DMS153 (cell line): ENCODE measurements at regions not wholly inside any gene's neighbourhood (a gene's known extent, or its start where the extent isn't known, plus 50 kb on each side); places are given as distances from the start of the nearest gene placed in this dataset.
"Not testable (repeated sequence)": the region's sequence is repeated elsewhere in the genome, so short reads cannot be mapped to it uniquely, and the experiment has no call there.

Experiments
- DNase-seq: peaks from one replicate; lab custom pipeline; 2025; lab: John Stamatoyannopoulos, UW

DNA sequence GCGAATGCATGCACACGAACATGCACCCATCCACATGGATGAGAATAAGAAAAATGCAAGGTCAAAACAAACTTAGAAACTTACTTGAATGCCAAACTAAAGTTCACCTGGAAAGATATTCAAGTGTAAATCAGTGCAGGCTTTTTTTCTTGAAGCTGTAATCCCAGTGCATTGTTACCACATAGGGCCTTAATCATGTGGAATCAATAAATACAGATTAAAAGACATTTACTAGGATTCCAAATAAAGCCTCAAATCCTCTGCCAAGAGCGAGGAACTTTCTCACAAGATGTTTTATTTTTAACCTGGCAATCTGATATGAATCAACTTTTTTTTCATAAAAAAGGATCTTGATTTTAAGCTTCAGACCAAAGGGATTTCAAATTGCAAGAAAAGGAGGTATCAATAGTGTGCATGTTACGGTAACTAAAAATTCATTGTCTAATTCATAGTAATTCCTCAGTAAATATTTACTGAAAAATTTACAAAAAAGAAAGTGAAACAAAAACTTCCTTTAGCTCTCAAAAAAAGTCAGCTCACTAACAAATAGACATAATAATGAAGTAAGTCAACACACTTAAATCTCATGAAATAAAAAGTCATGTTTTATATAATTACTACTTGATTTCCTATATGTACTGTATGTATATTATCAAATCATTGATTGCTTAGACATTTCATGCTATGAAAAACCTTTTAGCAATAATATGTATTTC lies 978.6 kb downstream of the PLOD2 start:
- no peak for DNase-seq

DNA sequence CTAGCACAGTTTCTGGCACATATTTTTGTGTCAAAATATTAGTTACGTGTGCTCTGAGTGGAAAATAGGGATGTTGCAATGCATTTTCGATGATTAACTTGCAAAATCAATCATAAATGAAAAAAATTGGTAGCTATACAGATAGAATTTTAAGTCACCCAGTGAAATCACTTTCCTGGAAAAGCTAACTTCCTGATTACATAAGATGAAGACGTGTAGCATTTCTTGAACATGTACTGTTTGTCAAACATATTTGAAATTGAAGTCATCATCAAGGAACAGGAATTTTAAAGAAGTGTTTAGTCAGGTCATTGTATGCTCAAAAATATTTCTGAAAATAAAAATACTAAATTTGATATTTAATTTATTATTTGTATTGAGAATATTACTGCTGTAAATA lies 977.7 kb downstream of the PLOD2 start:
- DNase-seq, result no peak

DNA sequence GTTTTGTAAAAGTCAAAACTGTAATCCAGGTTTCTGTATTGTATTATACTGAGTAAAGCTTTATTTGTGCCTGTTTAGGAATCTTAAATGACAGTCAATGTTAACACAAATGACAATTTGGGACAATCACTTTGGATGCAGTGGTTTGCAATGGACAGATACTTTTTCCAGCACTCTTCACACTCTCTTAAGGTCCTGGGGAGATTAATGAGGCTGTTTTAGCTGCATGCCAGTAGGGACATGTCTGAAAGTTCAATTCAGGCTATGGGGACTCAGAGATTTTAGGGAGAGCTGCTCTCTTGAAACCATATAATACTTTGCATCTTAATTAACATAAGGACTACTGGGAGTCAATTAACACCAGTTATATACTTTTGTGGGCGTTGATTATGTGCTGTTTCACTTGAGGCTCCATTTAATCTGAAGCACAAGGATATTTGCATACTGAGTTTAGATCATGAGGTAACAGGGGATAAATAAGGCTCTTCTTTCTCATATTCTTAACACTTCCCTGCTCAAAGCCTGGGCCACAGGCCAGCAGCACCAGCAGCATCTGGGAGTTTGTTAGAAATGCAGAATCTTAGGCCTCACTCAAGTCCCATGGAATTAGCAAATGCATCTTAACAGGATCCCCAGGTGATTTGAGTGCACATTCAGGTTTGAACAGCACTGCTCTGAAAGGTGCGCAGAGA lies 972.8 kb downstream of the PLOD2 start:
- no peak for DNase-seq

DNA sequence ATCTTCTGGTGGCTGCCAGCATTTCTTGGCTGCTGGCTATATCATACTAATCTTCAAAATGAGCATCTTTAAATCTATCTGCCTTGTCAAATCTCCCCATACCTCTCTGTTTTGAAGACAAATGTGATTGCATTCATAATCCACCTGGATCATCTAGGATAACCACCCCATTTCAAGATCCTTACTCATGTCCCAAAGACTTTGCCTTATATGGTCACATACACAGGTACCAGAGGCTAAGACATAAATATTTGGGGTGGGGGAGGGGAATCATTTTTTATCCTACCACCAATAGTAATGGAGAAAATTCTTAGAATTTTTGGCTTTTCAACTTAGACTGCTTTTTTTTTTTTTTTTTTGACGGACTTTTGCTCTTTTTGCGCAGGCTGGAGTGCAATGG lies 970.8 kb downstream of the PLOD2 start:
- DNase-seq, result no peak

DNA sequence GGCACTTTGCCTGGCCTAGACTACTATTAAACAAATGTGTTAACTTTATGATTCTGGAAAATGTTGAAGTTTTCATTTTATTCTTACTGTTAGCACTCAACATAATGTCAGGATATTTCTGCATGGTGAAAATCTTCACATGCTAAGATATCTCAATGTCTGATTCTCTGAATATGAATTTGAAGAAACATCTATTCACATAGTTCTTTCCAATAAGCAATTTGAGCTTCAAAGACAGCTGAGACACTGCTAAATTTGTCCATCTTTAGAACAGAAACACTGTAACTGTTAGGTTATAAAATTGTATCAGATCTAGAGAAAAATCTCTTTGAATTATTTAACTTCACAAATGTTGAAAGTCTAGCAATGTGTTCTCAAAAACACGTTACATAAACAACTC lies 970.2 kb downstream of the PLOD2 start:
- no peak for DNase-seq

DNA sequence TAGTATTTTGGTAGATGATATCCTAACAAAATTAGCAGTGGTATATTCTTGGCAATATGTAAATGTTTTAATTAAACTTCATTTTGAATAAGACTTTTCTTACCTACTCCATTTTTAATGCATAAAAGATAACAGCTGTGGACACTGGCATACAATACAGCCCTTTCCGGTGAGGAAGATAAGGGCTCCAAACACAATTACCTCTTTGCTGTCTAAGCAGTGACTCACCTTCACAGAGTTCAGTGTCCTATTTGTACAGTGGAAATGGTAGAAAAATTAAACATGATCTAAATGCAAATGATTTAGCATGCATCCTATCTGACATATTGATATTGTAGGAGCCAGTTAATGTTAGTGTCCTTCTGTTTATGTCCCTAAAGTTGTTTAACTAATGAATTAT lies 969.4 kb downstream of the PLOD2 start:
- DNase-seq, result peak; percentile 78

DNA sequence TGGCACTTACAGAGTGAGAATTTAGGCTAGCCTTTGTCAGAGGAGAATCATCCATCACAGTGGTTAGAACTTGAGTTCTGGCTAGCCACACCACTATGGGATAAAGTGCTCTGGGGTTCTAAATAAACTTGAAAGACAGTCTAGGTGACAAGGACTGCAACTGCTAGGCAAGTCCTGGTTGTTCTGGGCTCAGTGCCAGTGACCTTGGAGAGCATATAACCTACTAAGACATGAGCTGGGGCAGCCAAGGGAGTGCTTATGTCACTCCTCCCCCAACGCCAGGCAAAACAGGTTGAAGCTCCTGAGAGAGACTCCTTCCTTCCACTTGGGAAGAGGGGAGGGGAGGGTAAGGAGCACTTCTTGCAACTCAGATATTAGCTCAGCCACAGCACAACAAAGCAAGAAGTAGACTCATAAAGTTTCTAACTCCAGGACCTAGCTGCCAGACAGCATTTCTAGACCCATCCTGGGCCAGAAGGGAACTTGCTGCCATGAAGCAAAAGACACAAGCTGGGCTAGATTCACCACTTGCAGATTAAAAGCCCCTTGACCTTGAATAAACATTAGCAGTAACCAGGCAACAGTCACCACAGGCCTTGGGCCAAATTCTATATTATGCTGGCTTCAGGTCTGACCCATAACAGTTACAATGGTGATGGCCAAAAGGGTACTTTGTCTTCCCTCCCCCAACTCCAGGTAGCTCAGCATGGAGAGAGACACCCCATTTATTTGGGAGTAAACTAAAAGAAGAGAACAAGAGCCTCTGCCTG lies 963.7 kb downstream of the PLOD2 start:
- peak; percentile 5 for DNase-seq

DNA sequence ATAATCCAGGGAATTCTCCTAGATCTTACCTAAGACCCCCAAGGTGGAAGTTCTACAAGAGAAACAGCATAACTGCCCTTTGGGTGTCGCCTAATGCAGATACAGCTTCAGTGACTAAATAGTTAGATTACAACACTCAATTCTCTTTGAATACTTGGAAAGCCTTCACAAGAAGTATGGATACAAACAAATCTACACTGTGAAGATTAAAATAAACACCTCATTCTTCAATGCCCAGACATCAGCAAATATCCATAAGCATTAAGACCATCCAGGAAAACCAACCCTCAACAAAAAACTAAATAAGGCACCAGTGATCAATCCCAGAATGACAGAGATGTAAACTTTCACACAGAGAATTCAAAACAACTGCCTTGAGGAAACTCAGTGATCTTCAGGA lies 963.2 kb downstream of the PLOD2 start:
- DNase-seq, result no peak

DNA sequence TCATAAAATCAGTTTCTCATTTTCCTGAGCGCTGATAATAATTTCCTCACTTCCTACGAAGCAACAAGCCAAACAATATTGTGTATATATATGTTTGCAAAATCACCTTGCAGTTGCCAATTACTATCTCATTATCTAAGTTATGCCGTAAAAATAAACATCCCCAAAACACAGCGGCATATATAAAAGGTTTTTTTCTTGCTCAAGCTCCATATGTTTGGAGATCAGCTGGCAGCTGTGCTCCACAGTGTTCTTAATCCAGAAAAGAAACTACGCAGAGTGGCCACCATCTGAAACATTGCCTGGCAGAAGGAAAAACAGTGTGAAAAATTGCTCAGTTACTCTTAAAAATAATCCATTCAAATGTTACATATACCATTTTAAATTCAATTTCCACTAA lies 951.4 kb downstream of the PLOD2 start:
- DNase-seq, result no peak

DNA sequence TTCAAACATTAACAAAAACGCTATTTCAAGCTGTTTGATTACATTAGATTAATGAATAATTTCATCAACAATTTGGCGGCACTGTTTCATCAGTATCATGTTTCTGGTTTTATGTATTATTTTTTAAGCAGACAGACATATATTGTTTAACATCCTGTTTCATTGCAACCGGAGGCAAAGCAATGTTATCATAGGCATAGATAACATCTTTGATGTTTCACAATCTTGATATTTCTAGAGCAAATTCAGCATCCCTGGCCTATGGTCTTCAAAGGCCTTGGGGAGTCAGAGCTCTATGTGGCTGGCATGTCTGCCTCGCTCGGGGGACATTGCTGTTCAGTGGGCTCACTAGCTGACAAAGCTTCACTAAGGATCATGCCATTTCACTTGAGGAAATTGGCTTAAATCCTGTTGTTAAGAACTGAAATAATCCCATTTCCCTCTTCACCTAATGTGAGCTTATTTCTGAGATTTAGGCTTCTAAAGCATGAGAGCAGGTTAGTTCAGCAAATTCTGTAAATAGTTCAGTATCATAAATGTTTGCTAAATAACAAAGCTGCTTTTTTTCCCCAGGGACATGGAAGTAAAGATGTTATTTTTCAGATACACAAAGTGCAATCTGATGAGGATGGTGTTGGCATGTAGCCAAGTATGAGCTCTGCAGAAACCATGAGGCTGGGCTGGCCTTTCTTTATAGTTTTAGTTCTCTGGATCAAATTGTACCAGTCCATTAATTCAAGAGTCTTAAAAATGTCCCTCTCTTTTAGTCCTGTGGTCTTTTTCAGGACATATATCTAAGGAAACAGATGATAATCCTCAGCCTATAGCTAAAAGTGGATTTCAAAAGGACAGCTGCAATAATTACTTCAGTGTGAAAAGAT lies 941.4 kb downstream of the PLOD2 start:
- peak; percentile 31 for DNase-seq

DNA sequence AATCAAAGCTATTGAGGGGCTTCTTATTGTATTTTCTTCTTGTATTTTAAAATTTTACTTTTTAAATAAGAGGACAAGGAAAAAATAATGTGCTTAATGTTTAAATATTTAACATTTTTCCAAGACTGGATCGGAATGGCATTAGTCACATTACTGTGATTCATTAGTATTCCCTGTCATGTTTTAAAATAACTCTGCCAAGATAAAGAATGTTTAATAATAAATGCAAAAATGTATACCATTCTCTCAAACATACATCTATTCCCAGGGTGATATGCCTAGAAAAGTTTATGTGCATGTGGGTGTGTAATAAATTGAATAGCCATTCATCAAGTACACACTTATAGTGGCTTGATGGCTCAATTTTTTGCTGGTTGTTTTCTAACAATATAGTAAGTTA lies 936.1 kb downstream of the PLOD2 start:
- no peak for DNase-seq

DNA sequence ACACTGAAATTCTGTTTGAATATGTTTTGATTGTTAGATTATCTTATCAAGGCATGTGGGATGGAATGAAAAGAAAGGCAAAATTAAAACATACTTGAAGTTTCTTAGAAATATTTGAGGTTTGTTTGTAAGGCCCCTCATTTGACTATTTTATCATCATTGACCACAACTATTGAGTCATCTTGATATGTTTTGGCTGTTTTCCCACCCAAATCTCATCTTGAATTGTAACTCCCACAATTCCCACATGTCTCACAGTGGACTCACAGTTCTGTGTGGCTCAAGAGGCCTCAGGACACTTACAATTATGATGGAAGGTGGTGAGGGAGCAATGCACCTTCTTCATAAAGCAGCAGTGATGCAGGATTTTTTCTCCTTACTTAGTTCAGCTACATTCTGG lies 917.1 kb downstream of the PLOD2 start:
- no peak for DNase-seq

DNA sequence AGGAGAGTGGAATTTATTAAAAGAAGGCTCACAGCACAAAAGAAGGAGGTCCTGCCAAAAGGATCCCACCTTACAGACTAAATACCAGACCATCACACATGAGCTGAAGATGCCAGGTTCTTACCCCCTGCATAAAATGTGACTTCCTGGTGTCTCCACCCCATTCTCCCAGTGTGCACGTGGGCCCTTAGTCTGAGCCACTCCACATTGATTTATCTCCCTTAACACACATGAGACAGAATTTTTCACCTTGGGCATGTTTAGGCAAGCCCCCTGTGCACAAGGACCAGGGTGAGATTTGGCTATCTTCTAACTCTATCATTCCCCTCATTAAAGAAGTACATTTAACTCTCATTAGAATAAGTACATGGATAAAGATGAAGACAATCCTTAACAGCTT lies 916.7 kb downstream of the PLOD2 start:
- DNase-seq, result no peak

DNA sequence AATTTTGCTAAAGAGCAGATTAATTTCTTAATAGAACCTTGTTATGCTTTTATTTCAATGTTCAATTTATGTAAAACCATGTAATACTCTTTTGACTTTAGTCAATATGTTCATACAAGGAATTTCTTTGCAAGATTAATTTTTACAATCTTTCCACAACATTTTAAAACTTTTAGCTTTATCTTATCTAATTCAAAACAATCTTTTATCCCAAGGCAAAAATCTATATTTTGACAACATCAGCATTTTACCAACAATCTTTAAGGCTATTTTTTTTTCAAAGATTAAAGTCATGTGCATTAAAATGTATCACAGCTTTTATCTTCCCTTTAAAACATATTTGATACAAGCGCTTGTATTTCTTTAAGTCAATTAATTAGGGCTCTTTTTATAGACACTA lies 914.7 kb downstream of the PLOD2 start:
- no peak for DNase-seq

DNA sequence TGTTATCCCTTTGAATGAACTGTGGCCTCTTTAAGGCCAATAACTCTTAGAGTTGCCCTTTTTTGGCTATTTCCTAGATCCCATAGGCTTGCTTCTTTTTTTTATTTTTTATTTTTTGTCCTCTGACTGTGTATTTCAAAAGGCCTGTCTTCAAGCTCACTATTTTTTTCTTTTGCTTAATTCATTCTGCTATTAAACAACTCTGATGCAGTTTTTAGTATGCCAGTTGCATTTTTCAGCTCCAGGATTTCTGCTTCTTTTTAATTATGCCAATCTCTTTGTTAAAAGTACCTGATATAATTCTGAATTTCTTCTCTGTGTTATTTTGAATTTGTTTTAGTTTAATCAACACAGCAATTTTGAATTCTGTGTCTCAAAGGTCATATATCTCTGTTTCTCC lies 912.1 kb downstream of the PLOD2 start:
- DNase-seq, result no peak

DNA sequence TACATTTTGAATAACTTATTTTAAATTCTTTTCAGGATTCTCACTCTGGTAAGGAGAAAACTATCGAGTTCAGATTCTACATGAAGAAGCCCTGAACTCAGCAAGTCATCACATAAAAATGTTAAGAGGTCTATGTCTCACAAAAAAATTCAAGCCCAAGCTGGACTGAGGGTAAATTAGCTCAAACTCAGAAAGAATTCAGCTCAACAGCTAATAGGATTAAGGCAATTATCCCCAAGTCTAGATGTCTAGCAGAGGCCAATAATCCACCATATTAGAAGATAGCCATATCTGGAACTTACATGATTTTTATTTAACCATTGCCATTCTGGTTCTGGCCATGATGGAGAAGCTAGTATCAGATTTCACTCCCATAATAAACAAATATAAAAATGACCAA lies 909.7 kb downstream of the PLOD2 start:
- DNase-seq, result no peak

DNA sequence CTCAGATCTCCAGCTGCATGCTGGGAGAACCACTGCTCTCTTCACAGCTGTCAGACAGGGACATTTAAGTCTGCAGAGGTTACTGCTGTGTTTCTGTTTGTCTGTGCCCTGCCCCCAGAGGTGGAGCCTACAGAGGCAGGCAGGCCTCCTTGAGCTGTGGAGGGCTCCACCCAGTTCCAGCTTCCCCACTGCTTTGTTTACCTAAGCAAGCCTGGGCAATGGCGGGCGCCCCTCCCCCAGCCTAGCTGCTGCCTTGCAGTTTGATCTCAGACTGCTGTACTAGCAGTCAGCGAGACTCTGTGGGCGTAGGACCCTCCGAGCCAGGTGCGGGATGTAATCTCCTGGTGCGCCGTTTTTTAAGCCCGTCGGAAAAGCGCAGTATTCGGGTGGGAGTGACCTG lies 903.0 kb downstream of the PLOD2 start:
- peak; percentile 24 for DNase-seq

DNA sequence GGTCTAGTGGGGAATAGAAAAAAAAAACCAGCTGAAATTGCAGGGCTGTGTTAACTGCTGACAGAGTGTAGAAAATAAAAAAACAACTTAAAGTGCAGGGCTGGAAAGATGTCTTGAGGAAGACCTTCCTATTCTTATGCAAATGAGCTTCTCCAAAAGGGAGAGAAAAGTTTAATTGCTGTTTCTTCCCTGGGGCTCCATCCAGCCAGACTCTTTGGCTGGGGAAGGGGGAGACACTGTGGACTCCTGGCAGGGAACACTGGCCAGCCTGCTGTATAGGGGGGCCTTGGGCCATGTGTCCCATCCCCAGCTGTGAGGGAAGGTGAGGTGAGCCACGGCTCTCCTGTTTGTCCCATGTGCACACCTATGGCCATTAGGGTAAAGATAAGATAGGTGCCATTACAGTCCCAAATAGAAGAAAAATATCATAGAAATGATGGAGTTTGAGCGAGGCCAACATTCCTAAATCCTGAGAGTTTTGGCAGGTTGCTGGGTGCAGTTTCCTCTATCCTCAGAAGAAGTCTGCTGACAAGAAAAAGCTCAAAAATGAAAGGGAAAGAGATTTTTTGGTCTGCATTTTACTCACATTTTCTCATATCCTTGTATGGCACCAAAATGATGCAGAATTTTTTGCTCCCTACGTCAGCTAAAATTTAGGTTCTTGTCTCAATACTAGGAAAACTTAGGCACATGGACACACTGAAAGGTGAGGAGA lies 901.7 kb downstream of the PLOD2 start:
- DNase-seq, result no peak

DNA sequence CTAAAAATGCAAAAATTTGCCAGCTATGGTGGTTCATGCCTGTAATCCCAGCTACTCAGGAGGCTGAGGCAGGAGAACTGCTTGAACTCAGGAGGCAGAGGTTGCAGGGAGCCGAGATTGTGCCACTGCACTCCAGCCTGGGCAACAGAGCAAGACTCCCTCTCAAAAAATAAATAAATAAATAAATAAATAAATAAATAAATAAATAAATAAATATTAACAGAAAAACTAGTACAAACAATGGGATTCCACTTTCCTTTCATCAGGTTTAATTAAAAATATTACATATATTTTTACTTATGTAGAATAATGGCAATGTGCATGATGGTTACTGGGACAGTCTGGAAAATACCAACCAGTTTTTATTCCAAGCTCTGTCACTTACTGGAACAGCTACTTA lies 897.5 kb downstream of the PLOD2 start:
- DNase-seq, result not testable (repeated sequence)

DNA sequence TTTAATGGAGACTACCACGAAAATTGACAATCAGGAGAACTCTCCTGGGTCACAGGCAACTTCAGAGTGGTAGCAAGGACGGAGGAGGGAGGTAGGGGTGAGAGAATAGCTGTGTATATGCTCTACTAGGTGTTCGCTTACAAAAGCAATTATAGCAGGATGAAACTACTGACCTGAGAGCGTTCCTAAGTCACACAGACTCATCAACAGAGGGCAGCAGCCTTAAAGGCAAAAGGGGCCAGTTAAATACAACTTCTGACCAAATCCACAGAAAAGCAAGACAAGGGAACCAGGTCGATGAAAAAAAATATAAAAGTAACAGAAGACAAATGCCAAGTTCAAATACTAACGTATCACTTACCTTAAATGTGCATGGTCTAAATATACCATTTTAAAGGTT lies 894.6 kb downstream of the PLOD2 start:
- no peak for DNase-seq

DNA sequence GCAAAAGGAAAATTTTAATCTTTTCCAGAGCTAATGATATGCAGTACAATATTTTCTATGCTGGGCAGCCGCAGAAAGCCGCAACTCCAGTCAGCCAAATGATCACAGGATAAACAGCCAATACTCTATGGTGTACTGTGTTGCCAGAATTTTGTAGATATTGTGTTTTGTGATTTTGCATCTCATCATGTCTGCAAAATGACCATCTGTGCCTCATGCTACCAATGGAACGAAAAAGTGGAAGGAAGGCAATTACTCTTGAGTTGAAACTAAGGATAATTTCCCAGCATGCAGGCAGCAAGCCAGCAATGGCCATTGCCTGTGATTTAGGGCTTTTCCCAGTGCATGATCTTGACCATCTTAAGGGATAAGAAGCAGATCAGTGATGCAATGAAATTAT lies 891.9 kb downstream of the PLOD2 start:
- no peak for DNase-seq

DNA sequence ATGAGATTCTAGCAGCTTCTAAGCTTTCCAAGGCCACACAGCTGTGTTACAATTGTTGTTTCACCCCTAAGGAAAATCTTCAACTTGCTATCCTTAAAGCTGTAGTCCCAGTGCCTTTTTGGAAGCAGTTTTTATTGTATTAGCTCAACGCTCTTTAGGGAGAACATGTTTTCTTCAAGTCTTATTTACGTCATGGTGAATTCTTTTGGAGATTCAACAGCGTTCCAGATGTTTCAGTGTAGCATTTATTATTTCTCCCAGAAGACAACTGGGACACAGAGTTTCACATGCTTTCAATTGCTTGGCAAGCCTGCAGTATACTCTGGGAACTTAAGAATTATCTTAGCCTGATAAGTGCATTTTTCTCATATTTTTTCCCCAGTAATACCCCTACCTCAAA lies 888.3 kb downstream of the PLOD2 start:
- DNase-seq, result no peak
